SK-N-SH (cell line): ENCODE measurements at regions not wholly inside any gene's neighbourhood (a gene's known extent, or its start where the extent isn't known, plus 50 kb on each side); places are given as distances from the start of the nearest gene placed in this dataset.
A peak's percentile ranks its signal among the peaks of the same experiment; 100 is the strongest.

Experiments
- CTCF ChIA-PET: fragments of 300-600, 350-600 bp; formaldehyde crosslinking; extraction: SDS; loops from one replicate; lab custom pipeline; 2021; lab: Yijun Ruan, JAX
- POLR2A ChIA-PET: fragments of 350-600 bp; sonication (Branson Sonifier 250); formaldehyde crosslinking; extraction: SDS; loops from one replicate; lab custom pipeline; 2020; ENCODE audit warnings: antibody characterized with exemption, inconsistent platforms; lab: Yijun Ruan, JAX
- DNase-seq: peaks from one replicate; pipeline ENCODE4 v3.0.0; 2012
- H2AFZ ChIP-seq: fragments of 200-600 bp; sonication (generic); 2 replicates; pipeline ENCODE4 v1.8.1; 2016; ENCODE audit warnings: antibody characterized with exemption, mild to moderate bottlenecking, low read depth
- H3F3A ChIP-seq: fragments of 200-600 bp; sonication (generic); replicated peaks from 2 replicates; pipeline ENCODE3; 2016; ENCODE audit warnings: antibody characterized with exemption, mild to moderate bottlenecking; ENCODE audit not compliant: insufficient read depth
- H3K27ac ChIP-seq, 2 experiments: fragments of 200-500 bp in 1 of 2; fragments of 200-600 bp in 1 of 2; sonication (Bioruptor generic) in 1 of 2; sonication (generic), shearing (Covaris generic) in 1 of 2; 2 replicates each; pipeline versions ENCODE4 v1.5.1 to v1.6.1; 2014 to 2016; ENCODE audit warnings: low read depth in 2 of 2, inconsistent platforms in 1 of 2, low read length in 1 of 2, mild to moderate bottlenecking in 1 of 2, mixed read lengths in 1 of 2
- H3K27me3 ChIP-seq: fragments of 200-600 bp; sonication (generic), shearing (Covaris generic); 2 replicates; pipeline ENCODE4 v1.6.1; 2016; ENCODE audit warnings: mixed run types; ENCODE audit not compliant: insufficient read depth
- H3K36me3 ChIP-seq, 2 experiments: fragments of 200-500 bp in 1 of 2; fragments of 200-600 bp in 1 of 2; sonication (Bioruptor generic) in 1 of 2; sonication (generic) in 1 of 2; replicated peaks in 1 of 2; 2 replicates each; pipeline versions ENCODE3 to v1.5.1; 2014 to 2016; ENCODE audit warnings: low read length in 1 of 2, mild to moderate bottlenecking in 1 of 2; ENCODE audit not compliant: insufficient read depth in 2 of 2, control insufficient read depth in 1 of 2
- H3K4me1 ChIP-seq, 2 experiments: fragments of 200-500 bp in 1 of 2; fragments of 200-600 bp in 1 of 2; sonication (Bioruptor generic) in 1 of 2; sonication (generic), shearing (Covaris generic) in 1 of 2; 2 replicates each; pipeline versions ENCODE4 v1.5.1 to v1.6.1; 2014 to 2016; ENCODE audit warnings: low read depth in 1 of 2, low read length in 1 of 2, mixed run types in 1 of 2; ENCODE audit not compliant: insufficient read depth in 2 of 2, control insufficient read depth in 1 of 2
- H3K4me2 ChIP-seq: fragments of 200-600 bp; sonication (generic), shearing (Covaris generic); 2 replicates; pipeline ENCODE4 v1.6.1; 2017; ENCODE audit warnings: mixed run types
- H3K4me3 ChIP-seq, 2 experiments: fragments of 200-500 bp in 1 of 2; fragments of 200-600 bp in 1 of 2; sonication (Bioruptor generic) in 1 of 2; sonication (generic), shearing (Covaris generic) in 1 of 2; 2 replicates each; pipeline versions ENCODE4 v1.5.1 to v1.8.1; 2014 to 2016; ENCODE audit warnings: low read depth in 2 of 2, inconsistent platforms in 1 of 2, low read length in 1 of 2, mild to moderate bottlenecking in 1 of 2, mixed read lengths in 1 of 2, moderate library complexity in 1 of 2
- H3K79me2 ChIP-seq: fragments of 200-600 bp; sonication (generic); 2 replicates; pipeline ENCODE4 v1.8.1; 2017; ENCODE audit warnings: mild to moderate bottlenecking; ENCODE audit not compliant: insufficient read depth
- H3K9ac ChIP-seq: fragments of 200-600 bp; sonication (generic); 2 replicates; pipeline ENCODE4 v1.6.1; 2017; ENCODE audit warnings: mixed run types
- H3K9me2 ChIP-seq: fragments of 200-600 bp; sonication (generic); 2 replicates; pipeline ENCODE4 v1.6.1; 2017; ENCODE audit warnings: mixed run types
- H3K9me3 ChIP-seq: fragments of 200-600 bp; sonication (generic); 2 replicates; pipeline ENCODE4 v1.6.1; 2017; ENCODE audit warnings: mixed run types, mild to moderate bottlenecking, moderate library complexity
- H4K20me1 ChIP-seq: fragments of 200-600 bp; sonication (generic); 2 replicates; pipeline ENCODE4 v1.6.1; 2017; ENCODE audit warnings: mild to moderate bottlenecking, mixed run types; ENCODE audit not compliant: insufficient read depth
- CHD2 ChIP-seq: fragments of 150-350 bp; IDR thresholded peaks from 2 replicates; pipeline ENCODE4 v1.6.1; 2018; ENCODE audit warnings: low read length; ENCODE audit not compliant: partially characterized antibody
- ELF1 ChIP-seq: IDR thresholded peaks from 2 replicates; pipeline ENCODE4 v1.4.0; 2012
- EP300 ChIP-seq, 2 experiments: IDR thresholded peaks; 2 replicates each; pipeline versions ENCODE4 v1.4.0 to v1.6.1; 2012; ENCODE audit warnings: borderline replicate concordance in 1 of 2, low read depth in 1 of 2, low read length in 1 of 2
- GATA2 ChIP-seq: sonication (generic); formaldehyde crosslinking; IDR thresholded peaks from 2 replicates; pipeline ENCODE4 v1.5.0; 2020; ENCODE audit warnings: mild to moderate bottlenecking, missing genetic modification reagents
- MXI1 ChIP-seq: IDR thresholded peaks from 2 replicates; pipeline ENCODE4 v1.6.1; 2012; ENCODE audit warnings: mild to moderate bottlenecking, low read depth, low read length, improper control_type of control experiment
- NFIC ChIP-seq: IDR thresholded peaks from 2 replicates; pipeline ENCODE4 v1.4.0; 2012; ENCODE audit warnings: borderline replicate concordance
- RAD21 ChIP-seq: IDR thresholded peaks from 2 replicates; pipeline ENCODE4 v1.6.1; 2012; ENCODE audit warnings: mild to moderate bottlenecking, low read length
- RFX5 ChIP-seq: IDR thresholded peaks from 2 replicates; pipeline ENCODE4 v1.6.1; 2012; ENCODE audit warnings: mild to moderate bottlenecking, improper control_type of control experiment, low read length
- TEAD4 ChIP-seq: IDR thresholded peaks from 2 replicates; pipeline ENCODE4 v1.4.0; 2012; ENCODE audit warnings: mild to moderate bottlenecking, borderline replicate concordance; ENCODE audit not compliant: insufficient read depth
- WGBS: methylation state at CpG from one replicate; pipeline ENCODE4 v1.1.6; 2017; ENCODE audit warnings: low lambda C conversion rate; 5-methylcytosine and 5-hydroxymethylcytosine counted together

DNA sequence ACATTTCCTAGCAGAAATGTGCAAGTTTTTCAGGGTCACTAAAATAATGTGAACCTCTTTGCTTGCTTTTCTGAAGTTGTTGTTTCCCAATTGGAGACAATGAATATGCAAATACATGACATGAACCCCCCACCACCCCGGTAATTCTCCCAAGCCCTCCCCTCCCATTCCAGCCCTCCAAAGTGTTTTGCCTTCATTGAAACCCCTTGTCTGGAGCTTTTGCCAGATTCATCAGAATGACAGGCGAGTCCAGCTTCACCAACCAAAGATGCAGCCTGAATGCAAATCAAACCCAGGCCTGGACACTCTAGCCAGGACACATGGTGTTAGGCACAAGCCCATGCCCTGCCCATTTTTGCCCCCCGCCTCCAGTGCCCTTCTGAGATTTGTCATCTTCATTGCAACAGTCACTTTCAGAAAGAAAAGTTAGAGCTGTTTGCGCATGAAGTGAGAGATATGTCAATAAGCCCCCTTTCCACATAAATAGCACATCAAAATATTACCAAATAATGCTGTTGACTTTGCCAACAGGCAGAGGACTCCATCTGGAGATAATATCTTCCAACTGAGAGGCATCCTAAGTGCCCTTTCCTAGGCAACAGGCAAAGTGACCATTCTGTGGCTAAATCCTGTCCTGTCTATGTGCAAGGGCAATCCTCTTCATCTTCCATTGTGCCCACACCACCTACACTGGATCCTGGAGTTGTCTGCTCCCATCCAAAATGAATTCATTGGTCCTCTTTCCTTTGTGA lies 145.6 kb upstream of the NFIA start:
- Histone ChIP-seq H2AFZ (no peak overlapping the region), H3K9me3 (no peaks in the 10 kb centered on the region), H3K4me2 (no peak overlapping the region), H3K27ac (peak overlapping the region in 1 of 2 experiments; percentile 93; a peak in 2 of 4 replicates), H3K27me3 (no peaks in the 10 kb centered on the region), H3K9me2 (no peaks in the 10 kb centered on the region), H3F3A (no peaks in the 10 kb centered on the region), H3K9ac (no peak overlapping the region), H3K36me3 (no peaks in the 10 kb centered on the region), H3K79me2 (no peaks in the 10 kb centered on the region), H3K4me1 (peaks cover 7 to 25% of the 10 kb centered on the region in 2 experiments; a peak in 3 of 4 replicates), H3K4me3 (no peak overlapping the region), H4K20me1 (no peaks in the 10 kb centered on the region)
- no peak for DNase-seq
- WGBS: 60% methylated on average over 4 of the region's 4 CpGs
- CTCF ChIA-PET: interaction anchor here (1.2 to 1.9 kb wide), 4 partner anchors 10 to 76 kb away, joined by 3 to 10 read pairs (median 4); no protein-coding TSS in a partner anchor
- TF ChIP-seq GATA2 (peak; percentile 52), RFX5 (no peak), MXI1 (0 out of 2 replicates have a peak, but pooled peaks have one; percentile 2)
- POLR2A ChIA-PET: interaction anchor here (0.6 to 1.6 kb wide), 4 partner anchors 15 to 76 kb away, joined by 3 to 6 read pairs (median 4); no protein-coding TSS in a partner anchor

- 7% methylated on average over 3 of the region's 3 CpGs for WGBS
- Histone ChIP-seq H3K27me3 (no peaks in the 10 kb centered on the region), H3F3A (no peaks in the 10 kb centered on the region), H3K4me2 (no peak overlapping the region), H3K36me3 (no peaks in the 10 kb centered on the region), H3K4me1 (peaks cover 7 to 25% of the 10 kb centered on the region in 2 experiments; a peak in 3 of 4 replicates), H2AFZ (peak overlapping the region; percentile 53; the same call in 1 of the 2 replicates), H4K20me1 (no peaks in the 10 kb centered on the region), H3K9me3 (no peaks in the 10 kb centered on the region), H3K9ac (no peak overlapping the region), H3K79me2 (no peaks in the 10 kb centered on the region), H3K4me3 (no peak overlapping the region), H3K9me2 (no peaks in the 10 kb centered on the region), H3K27ac (peak overlapping the region in 1 of 2 experiments; percentile 93; a peak in 3 of 4 replicates)
- TF ChIP-seq GATA2: peak; percentile 67
- no peak for TF ChIP-seq ELF1
- peak in 1 of 2 experiments; percentile 53; a peak in 1 of 4 replicates for TF ChIP-seq EP300 (IDR thresholded peaks at IDR 0.05; ENCODE audit: borderline replicate concordance in 1 of 2, low read depth in 1 of 2, low read length in 1 of 2)
- no peak for TF ChIP-seq CHD2
- peak; percentile 11; the same call in 1 of the 2 replicates for TF ChIP-seq RAD21
- TF ChIP-seq TEAD4: no peak
- TF ChIP-seq NFIC: no peak
- ChIA-PET POLR2A (interaction anchor here (0.6 to 1.6 kb wide), 5 partner anchors 14 to 75 kb away, joined by 3 to 6 read pairs (median 4); no protein-coding TSS in a partner anchor), CTCF (interaction anchor here (1.2 to 1.9 kb wide), 4 partner anchors 10 to 78 kb away, joined by 3 to 10 read pairs (median 4); no protein-coding TSS in a partner anchor)
- no peak for DNase-seq
Observed at GRCh38 chr1:60936163-60936562, 146.2 kb upstream of the NFIA start.
